ENCODE measurements at regions not wholly inside any gene's neighbourhood (a gene's known extent, or its start where the extent isn't known, plus 50 kb on each side); places are given as distances from the start of the nearest gene placed in this dataset.

- ATAC-seq (ENCODE audit: low FRiP score in 2 of 2) (no peak), DNase-seq (no peak)
- TF ChIP-seq POLR2A (IDR thresholded peaks at IDR 0.05) (no peak), EP300 (IDR thresholded peaks at IDR 0.05) (no peak), POLR2AphosphoS5 (IDR thresholded peaks at IDR 0.05) (no peak), CTCF (IDR thresholded peaks at IDR 0.05) (no peak)
Observed at GRCh38 chr1:238833919-238834318, 552.4 kb upstream of the CHRM3 start.

GRCh38 chr1:238832106-238832505, 554.3 kb upstream of the CHRM3 start:
- 94 to 100% methylated on average over 1 of the region's 1 CpG for WGBS, 2 donors
- H3K9me3 ChIP-seq = peaks cover 0 to 12% (median 0%) of the 10 kb centered on the region in 4 donors
- H3K36me3 ChIP-seq = no peaks in the 10 kb centered on the region
- H3K27me3 ChIP-seq = no peaks in the 10 kb centered on the region
- H3K4me3 ChIP-seq = no peak overlapping the region
- no peak for DNase-seq
- no peak overlapping the region for H3K27ac ChIP-seq
- ATAC-seq (ENCODE audit: low FRiP score in 2 of 2) = no peak
- TF ChIP-seq POLR2A (IDR thresholded peaks at IDR 0.05) = no peak
- TF ChIP-seq POLR2AphosphoS5 (IDR thresholded peaks at IDR 0.05) = no peak
- TF ChIP-seq CTCF (IDR thresholded peaks at IDR 0.05) = no peak
- TF ChIP-seq EP300 (IDR thresholded peaks at IDR 0.05) = no peak
- H3K4me1 ChIP-seq = no peaks in the 10 kb centered on the region

More at GRCh38 chr1:238833919-238834318, 552.4 kb upstream of the CHRM3 start:
- Histone ChIP-seq H3K4me1 (no peaks in the 10 kb centered on the region), H3K27ac (no peak overlapping the region), H3K27me3 (no peaks in the 10 kb centered on the region), H3K4me3 (no peak overlapping the region), H3K36me3 (no peaks in the 10 kb centered on the region), H3K9me3 (peaks cover 0 to 12% (median 0%) of the 10 kb centered on the region in 4 donors)

GRCh38 chr1:238830036-238830611, 556.2 kb upstream of the CHRM3 start:
- ATAC-seq (ENCODE audit: low FRiP score in 2 of 2) = no peak
- no peaks in the 10 kb centered on the region for H3K36me3 ChIP-seq
- 71 to 74% methylated on average over 3 of the region's 3 CpGs for WGBS, 2 donors
- H3K27me3 ChIP-seq = no peaks in the 10 kb centered on the region
- no peak overlapping the region for H3K27ac ChIP-seq
- DNase-seq = no peak
- H3K9me3 ChIP-seq = peaks cover 0 to 12% (median 0%) of the 10 kb centered on the region in 4 donors
- H3K4me1 ChIP-seq = no peaks in the 10 kb centered on the region
- TF ChIP-seq POLR2AphosphoS5 (IDR thresholded peaks at IDR 0.05) (no peak), CTCF (IDR thresholded peaks at IDR 0.05) (no peak)
- H3K4me3 ChIP-seq = no peak overlapping the region

GRCh38 chr1:238826891-238827290, 559.5 kb upstream of the CHRM3 start:
- Histone ChIP-seq H3K4me3 (no peak overlapping the region), H3K9me3 (peaks cover 0 to 12% (median 0%) of the 10 kb centered on the region in 4 donors), H3K36me3 (no peaks in the 10 kb centered on the region), H3K27me3 (no peaks in the 10 kb centered on the region), H3K4me1 (no peaks in the 10 kb centered on the region), H3K27ac (no peak overlapping the region)
- DNase-seq (no peak), ATAC-seq (ENCODE audit: low FRiP score in 2 of 2) (no peak)
- TF ChIP-seq EP300 (IDR thresholded peaks at IDR 0.05) = no peak
- no peak for TF ChIP-seq POLR2AphosphoS5 (IDR thresholded peaks at IDR 0.05)
- no peak for TF ChIP-seq CTCF (IDR thresholded peaks at IDR 0.05)
- TF ChIP-seq POLR2A (IDR thresholded peaks at IDR 0.05) = no peak

GRCh38 chr1:238823416-238823815, 563.0 kb upstream of the CHRM3 start:
- no peak overlapping the region for H3K27ac ChIP-seq
- H3K27me3 ChIP-seq = no peaks in the 10 kb centered on the region
- no peaks in the 10 kb centered on the region for H3K36me3 ChIP-seq
- no peaks in the 10 kb centered on the region for H3K9me3 ChIP-seq
- TF ChIP-seq EP300 (IDR thresholded peaks at IDR 0.05) (no peak), POLR2A (IDR thresholded peaks at IDR 0.05) (no peak), POLR2AphosphoS5 (IDR thresholded peaks at IDR 0.05) (no peak), CTCF (IDR thresholded peaks at IDR 0.05) (no peak)
- no peaks in the 10 kb centered on the region for H3K4me1 ChIP-seq
- DNase-seq (no peak), ATAC-seq (ENCODE audit: low FRiP score in 2 of 2) (no peak)
- H3K4me3 ChIP-seq = no peak overlapping the region

Measured in upper lobe of left lung (tissue), 6 donors.